Panc1 (cell line): ENCODE measurements at regions not wholly inside any gene's neighbourhood (a gene's known extent, or its start where the extent isn't known, plus 50 kb on each side); places are given as distances from the start of the nearest gene placed in this dataset.

ENCODE experiments used
- ATAC-seq: fragments of 200-7000 bp; cut with Tn5 transposase; 2 replicates; pipeline ENCODE4 v1.9.1; 2020; ENCODE audit warnings: mild to moderate bottlenecking, moderate library complexity
- BruUV-seq: library from RNA; stranded (reverse); fragments of 400-500 nt; replicated peaks from 2 replicates; lab custom pipeline; 2021; lab: Mats Ljungman, UMichigan
- CTCF ChIA-PET: fragments of 300-600 bp; sonication (Branson Sonifier 250); formaldehyde crosslinking; loops from one replicate; lab custom pipeline; 2022; ENCODE audit warnings: antibody characterized with exemption; lab: Charles Lee
- POLR2A ChIA-PET: fragments of 300-600 bp; sonication (Branson Sonifier 250); formaldehyde crosslinking; loops from one replicate; lab custom pipeline; 2022; ENCODE audit warnings: antibody characterized with exemption; lab: Charles Lee
- DNase-seq: peaks from one replicate; pipeline ENCODE4 v3.0.0-alpha.2; 2010; ENCODE audit warnings: low read depth, low spot score
- H3K27ac ChIP-seq: 2 replicates; pipeline ENCODE4 v1.5.1; 2011; ENCODE audit warnings: mild to moderate bottlenecking, low read length, inconsistent platforms
- H3K27me3 ChIP-seq: fragments of 200-500 bp; sonication (Bioruptor generic); 2 replicates; pipeline ENCODE4 v1.6.0; 2014; ENCODE audit warnings: low read length, inconsistent platforms; ENCODE audit not compliant: control insufficient read depth, insufficient read depth
- H3K36me3 ChIP-seq: fragments of 200-500 bp; sonication (Bioruptor generic); 2 replicates; pipeline ENCODE4 v1.5.1; 2014; ENCODE audit warnings: inconsistent platforms, mild to moderate bottlenecking, low read length, moderate library complexity; ENCODE audit not compliant: control insufficient read depth, insufficient read depth
- H3K4me1 ChIP-seq: 2 replicates; pipeline ENCODE4 v1.5.1; 2011; ENCODE audit warnings: inconsistent platforms, mild to moderate bottlenecking, low read length, moderate library complexity; ENCODE audit not compliant: control insufficient read depth, insufficient read depth
- H3K4me3 ChIP-seq, 2 experiments: 2 replicates each; pipeline ENCODE4 v1.5.1; 2011 to 2012; ENCODE audit warnings: low read depth in 2 of 2, low read length in 2 of 2, mild to moderate bottlenecking in 2 of 2, inconsistent platforms in 1 of 2, moderate library complexity in 1 of 2
- H3K9me3 ChIP-seq: fragments of 200-500 bp; sonication (Bioruptor generic); 2 replicates; pipeline ENCODE4 v1.5.1; 2014; ENCODE audit warnings: low read depth, mild to moderate bottlenecking, inconsistent platforms, low read length, moderate library complexity; ENCODE audit not compliant: control insufficient read depth, insufficient read depth
- CTCF ChIP-seq: fragments of 450-650 bp; IDR thresholded peaks from 2 replicates; pipeline ENCODE4 v1.5.1; 2017; ENCODE audit warnings: mild to moderate bottlenecking
- POLR2AphosphoS5 ChIP-seq: IDR thresholded peaks from 2 replicates; pipeline ENCODE4 v1.6.1; 2012; ENCODE audit warnings: mild to moderate bottlenecking, low read depth, low read length, moderate library complexity
- REST ChIP-seq, 2 experiments: IDR thresholded peaks; 2 replicates each; pipeline ENCODE4 v1.6.1; 2011 to 2012; ENCODE audit warnings: low read depth in 2 of 2, control low read depth in 1 of 2, low read length in 1 of 2, mild to moderate bottlenecking in 1 of 2, moderate library complexity in 1 of 2; ENCODE audit not compliant: insufficient read depth in 1 of 2
- SIN3A ChIP-seq: IDR thresholded peaks from 2 replicates; pipeline ENCODE4 v1.6.1; 2012; ENCODE audit warnings: low read depth, mild to moderate bottlenecking, low read length, moderate library complexity, borderline replicate concordance; ENCODE audit not compliant: insufficient read depth
- TCF7L2 ChIP-seq: IDR thresholded peaks from 2 replicates; pipeline ENCODE4 v1.6.1; 2011; ENCODE audit warnings: mild to moderate bottlenecking, low read depth, low read length, inconsistent platforms
- in situ Hi-C: cut with HindIII; loops from 2 replicates; pipeline ENCODE4 v1.10.0; 2016; ENCODE audit warnings: low sequenced_read_pairs, low pct_unique_long_range_greater_than_20kb
- intact Hi-C: fragments of 100-400 bp; cut with micrococcal nuclease; formaldehyde crosslinking; loops from one replicate; pipeline ENCODE4 v1.10.0; 2022; ENCODE audit not compliant: unreplicated experiment

GRCh38 chr7:83749495-83749894, 100.6 kb upstream of the SEMA3E start:
- CTCF ChIA-PET = no interaction called here

GRCh38 chr7:83739527-83739926, 90.6 kb upstream of the SEMA3E start:
- ChIA-PET CTCF (no interaction called here), POLR2A (no interaction called here)
- TF ChIP-seq SIN3A (no peak), POLR2AphosphoS5 (no peak), TCF7L2 (no peak), REST (IDR thresholded peaks at IDR 0.05; ENCODE audit: insufficient read depth in 1 of 2, low read depth in 2 of 2, low read length in 1 of 2) (no peak), CTCF (no peak)
- Histone ChIP-seq H3K36me3 (no peaks in the 10 kb centered on the region), H3K27ac (no peak overlapping the region), H3K4me1 (no peaks in the 10 kb centered on the region), H3K9me3 (no peaks in the 10 kb centered on the region), H3K4me3 (no peak overlapping the region), H3K27me3 (no peaks in the 10 kb centered on the region)
- no peak for DNase-seq
- in situ Hi-C loops = no loop called here
- no TSS peak for BruUV-seq
- intact Hi-C loops = no loop called here
- no peak for ATAC-seq

More at GRCh38 chr7:83749495-83749894, 100.6 kb upstream of the SEMA3E start:
- TF ChIP-seq TCF7L2 (no peak), REST (IDR thresholded peaks at IDR 0.05; ENCODE audit: insufficient read depth in 1 of 2, low read depth in 2 of 2, low read length in 1 of 2) (no peak), CTCF (no peak), POLR2AphosphoS5 (no peak), SIN3A (no peak)
- in situ Hi-C loops = no loop called here
- no peaks in the 10 kb centered on the region for H3K9me3 ChIP-seq
- H3K27ac ChIP-seq = no peak overlapping the region
- ATAC-seq (no peak), DNase-seq (no peak)
- H3K4me1 ChIP-seq = no peaks in the 10 kb centered on the region
- POLR2A ChIA-PET = no interaction called here
- H3K36me3 ChIP-seq = no peaks in the 10 kb centered on the region
- intact Hi-C loops = no loop called here
- no peaks in the 10 kb centered on the region for H3K27me3 ChIP-seq
- no peak overlapping the region for H3K4me3 ChIP-seq
- BruUV-seq = no TSS peak
